H9 (cell line): ENCODE measurements at regions not wholly inside any gene's neighbourhood (a gene's known extent, or its start where the extent isn't known, plus 50 kb on each side); places are given as distances from the start of the nearest gene placed in this dataset.
"Not testable (repeated sequence)": the region's sequence is repeated elsewhere in the genome, so short reads cannot be mapped to it uniquely, and the experiment has no call there.

Source experiments
- DNase-seq: peaks from one replicate; pipeline ENCODE4 v3.0.0-alpha.2; 2017
- H2AFZ ChIP-seq: one replicate; pipeline ENCODE4 v1.6.1; 2013; ENCODE audit warnings: mild to moderate bottlenecking, low read length, control low read depth, moderate library complexity
- H2AK5ac ChIP-seq: 2 replicates; pipeline ENCODE4 v1.6.1; 2013; ENCODE audit warnings: low read length, control low read depth, mixed read lengths; ENCODE audit not compliant: insufficient read length
- H2BK120ac ChIP-seq: one replicate; pipeline ENCODE4 v1.6.1; 2013; ENCODE audit warnings: low read depth, mild to moderate bottlenecking, low read length, control low read depth, inconsistent platforms; ENCODE audit not compliant: poor library complexity, severe bottlenecking
- H2BK12ac ChIP-seq: 2 replicates; pipeline ENCODE4 v1.6.1; 2013; ENCODE audit warnings: low read length, control low read depth, mixed read lengths, low read depth; ENCODE audit not compliant: insufficient read length
- H2BK15ac ChIP-seq: 2 replicates; pipeline ENCODE4 v1.6.1; 2013; ENCODE audit warnings: low read depth, low read length, control low read depth
- H2BK20ac ChIP-seq: one replicate; pipeline ENCODE4 v1.6.1; 2013; ENCODE audit warnings: low read depth, mild to moderate bottlenecking, low read length, control low read depth, inconsistent platforms; ENCODE audit not compliant: poor library complexity, severe bottlenecking
- H2BK5ac ChIP-seq: 2 replicates; pipeline ENCODE4 v1.6.1; 2013; ENCODE audit warnings: low read length, control low read depth, mixed read lengths; ENCODE audit not compliant: insufficient read length
- H3K14ac ChIP-seq: 2 replicates; pipeline ENCODE4 v1.6.1; 2013; ENCODE audit warnings: low read length, control low read depth; ENCODE audit not compliant: insufficient read depth
- H3K18ac ChIP-seq: 2 replicates; pipeline ENCODE4 v1.6.1; 2013; ENCODE audit warnings: low read depth, mild to moderate bottlenecking, mixed read lengths, low read length, control low read depth; ENCODE audit not compliant: insufficient read length
- H3K23ac ChIP-seq: 2 replicates; pipeline ENCODE4 v1.6.1; 2013; ENCODE audit warnings: low read length, control low read depth, mixed read lengths, low read depth; ENCODE audit not compliant: insufficient read length
- H3K23me2 ChIP-seq: 2 replicates; pipeline ENCODE4 v1.6.1; 2013; ENCODE audit warnings: low read depth, mild to moderate bottlenecking, mixed read lengths, low read length, control low read depth; ENCODE audit not compliant: insufficient read length, poor library complexity, severe bottlenecking
- H3K27ac ChIP-seq: 2 replicates; pipeline ENCODE4 v1.5.1; 2013; ENCODE audit warnings: low read length, control low read depth, mixed read lengths, low read depth; ENCODE audit not compliant: insufficient read length
- H3K27me3 ChIP-seq: 2 replicates; pipeline ENCODE4 v1.6.1; 2013; ENCODE audit warnings: low read length, control low read depth, inconsistent platforms; ENCODE audit not compliant: insufficient read depth
- H3K4ac ChIP-seq: 2 replicates; pipeline ENCODE4 v1.6.1; 2013; ENCODE audit warnings: low read depth, mild to moderate bottlenecking, control low read depth, inconsistent platforms, low read length, moderate library complexity
- H3K4me1 ChIP-seq: 2 replicates; pipeline ENCODE4 v1.6.1; 2013; ENCODE audit warnings: low read length, control low read depth, inconsistent platforms; ENCODE audit not compliant: insufficient read depth
- H3K4me2 ChIP-seq: 2 replicates; pipeline ENCODE4 v1.6.1; 2013; ENCODE audit warnings: low read length, control low read depth, mixed read lengths; ENCODE audit not compliant: insufficient read length, insufficient read depth
- H3K56ac ChIP-seq: 2 replicates; pipeline ENCODE4 v1.6.1; 2013; ENCODE audit warnings: low read depth, mild to moderate bottlenecking, mixed read lengths, low read length, control low read depth; ENCODE audit not compliant: insufficient read length
- H3K79me1 ChIP-seq: 2 replicates; pipeline ENCODE4 v1.6.1; 2013; ENCODE audit warnings: low read depth, mild to moderate bottlenecking, moderate library complexity, low read length, control low read depth, inconsistent platforms; ENCODE audit not compliant: insufficient read depth, poor library complexity, severe bottlenecking
- H3K79me2 ChIP-seq: 2 replicates; pipeline ENCODE4 v1.6.1; 2013; ENCODE audit warnings: low read length, control low read depth, inconsistent platforms; ENCODE audit not compliant: insufficient read depth
- H3K9ac ChIP-seq: 2 replicates; pipeline ENCODE4 v1.6.1; 2013; ENCODE audit warnings: low read length, control low read depth, mixed read lengths; ENCODE audit not compliant: insufficient read length; ENCODE audit errors: extremely low read depth
- H3K9me3 ChIP-seq: one replicate; pipeline ENCODE4 v1.6.1; 2013; ENCODE audit warnings: low read depth, low read length, inconsistent platforms; ENCODE audit not compliant: control insufficient read depth
- H3T11ph ChIP-seq: one replicate; pipeline ENCODE4 v1.6.1; 2013; ENCODE audit warnings: mild to moderate bottlenecking, low read length, control low read depth, inconsistent platforms
- H4K20me1 ChIP-seq: one replicate; pipeline ENCODE4 v1.6.1; 2013; ENCODE audit not compliant: control insufficient read depth, insufficient read length, insufficient read depth
- H4K5ac ChIP-seq: 2 replicates; pipeline ENCODE4 v1.6.1; 2013; ENCODE audit warnings: low read depth, mild to moderate bottlenecking, mixed read lengths, low read length, control low read depth; ENCODE audit not compliant: insufficient read length
- H4K8ac ChIP-seq: replicated peaks from 2 replicates; pipeline ENCODE4 v1.6.1; 2013; ENCODE audit warnings: low read length, control low read depth, mixed read lengths, low read depth; ENCODE audit not compliant: insufficient read length
- H4K91ac ChIP-seq: 2 replicates; pipeline ENCODE4 v1.6.1; 2013; ENCODE audit warnings: low read depth, mild to moderate bottlenecking, moderate library complexity, mixed read lengths, low read length, control low read depth; ENCODE audit not compliant: insufficient read length
- H3K27ac Mint-ChIP-seq, 3 experiments: 2 replicates in 2 of 3; 3 replicates in 1 of 3; pipeline ENCODE4 v1.8.0; 2020 to 2021; ENCODE audit warnings: mixed read lengths in 3 of 3, mild to moderate bottlenecking in 1 of 3, moderate library complexity in 1 of 3
- H3K27me3 Mint-ChIP-seq: 2 replicates; pipeline ENCODE4 v1.8.0; 2021; ENCODE audit warnings: low read depth, mild to moderate bottlenecking, moderate library complexity, mixed read lengths
- H3K36me3 Mint-ChIP-seq, 3 experiments: 2 replicates in 2 of 3; 3 replicates in 1 of 3; pipeline ENCODE4 v1.8.0; 2020 to 2021; ENCODE audit warnings: low read depth in 3 of 3, mixed read lengths in 3 of 3; ENCODE audit not compliant: insufficient read depth in 1 of 3
- H3K4me1 Mint-ChIP-seq, 2 experiments: 2 replicates each; pipeline ENCODE4 v1.8.0; 2020; ENCODE audit warnings: mixed read lengths in 2 of 2
- H3K4me3 Mint-ChIP-seq, 2 experiments: 2 replicates in 1 of 2; 3 replicates in 1 of 2; pipeline ENCODE4 v1.8.0; 2020 to 2021; ENCODE audit warnings: mild to moderate bottlenecking in 2 of 2, mixed read lengths in 2 of 2, moderate library complexity in 1 of 2
- H3K9me3 Mint-ChIP-seq, 2 experiments: 2 replicates in 1 of 2; 3 replicates in 1 of 2; pipeline ENCODE4 v1.8.0; 2020; ENCODE audit warnings: mild to moderate bottlenecking in 2 of 2, mixed read lengths in 2 of 2, moderate library complexity in 1 of 2
- WGBS: extraction: QIAGEN DNeasy Blood & Tissue Kit; methylation state at CpG from one replicate; pipeline ENCODE4 v1.1.7; 2013; ENCODE audit warnings: missing lambda C conversion rate, low lambda C conversion rate, mixed read lengths; ENCODE audit not compliant: insufficient read length; ENCODE audit errors: extremely low coverage; 5-methylcytosine and 5-hydroxymethylcytosine counted together
- TF ChIP-seq, protein P1 (sequence below): fragments of 200-600 bp; sonication (generic); conservative IDR thresholded peaks from 3 replicates; pipeline ENCODE4 v1.8.0; 2021; ENCODE audit warnings: antibody characterized with exemption, mild to moderate bottlenecking

DNA sequence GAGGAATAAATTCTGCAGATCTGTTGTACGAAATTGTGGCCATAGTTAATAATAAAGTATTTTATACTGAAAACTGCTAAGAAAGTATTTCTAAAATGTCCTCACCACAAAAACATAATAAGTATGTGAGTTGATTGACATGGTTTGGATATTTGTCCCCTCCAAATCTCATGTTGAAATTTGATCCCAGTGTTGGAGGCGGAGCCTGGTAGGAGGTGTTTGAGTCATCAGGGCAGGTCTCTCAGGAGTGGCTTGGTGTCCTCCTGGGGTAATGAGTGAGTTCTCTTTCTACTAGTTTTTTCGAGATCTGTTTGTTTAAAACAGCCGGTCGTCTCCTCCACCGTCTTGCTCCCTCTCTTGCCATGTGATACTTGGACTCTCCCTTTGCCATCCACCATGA is 424.1 kb upstream of the KCNMB2 start:
- DNase-seq = peak; percentile 33
- H3K56ac ChIP-seq = no peak overlapping the region
- H2BK15ac ChIP-seq = no peak overlapping the region

DNA sequence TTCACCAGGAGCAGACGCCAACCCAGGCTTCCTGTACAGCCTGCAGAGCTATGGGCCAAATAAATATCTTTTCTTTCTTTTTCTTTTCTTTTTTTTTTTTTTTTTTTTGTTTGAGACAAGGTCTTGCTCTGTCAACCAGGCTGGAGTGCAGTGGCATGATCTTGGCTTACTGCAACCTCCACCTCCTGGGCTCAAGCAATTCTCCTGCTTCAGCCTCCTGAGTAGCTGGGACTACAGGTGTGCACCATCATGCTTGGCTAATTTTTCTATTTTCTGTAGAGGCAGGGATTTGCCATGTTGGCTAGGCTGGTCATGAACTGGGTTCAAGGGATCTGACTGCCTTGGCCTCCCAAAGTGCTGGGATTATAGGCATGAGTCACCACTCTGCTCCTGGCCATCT is 423.7 kb upstream of the KCNMB2 start:
- H2BK20ac ChIP-seq, H3K4me1 ChIP-seq, H3K18ac ChIP-seq, H3K56ac ChIP-seq, H2BK5ac ChIP-seq, H2BK120ac ChIP-seq, H3K4me1 Mint-ChIP-seq, H4K5ac ChIP-seq, H3K36me3 Mint-ChIP-seq, H3K9ac ChIP-seq, H3K79me1 ChIP-seq, H3K27me3 Mint-ChIP-seq, H3T11ph ChIP-seq, H3K79me2 ChIP-seq, H3K9me3 Mint-ChIP-seq, H3K9me3 ChIP-seq, H3K4ac ChIP-seq, H3K27ac ChIP-seq, H3K14ac ChIP-seq, H2BK15ac ChIP-seq, H3K4me3 Mint-ChIP-seq, H3K4me2 ChIP-seq, H3K23ac ChIP-seq, H3K27me3 ChIP-seq, H4K91ac ChIP-seq, DNase-seq, H3K23me2 ChIP-seq, H4K8ac ChIP-seq, H4K20me1 ChIP-seq, H2AK5ac ChIP-seq, H2BK12ac ChIP-seq: not testable (repeated sequence)
- WGBS = no CpG with 5 or more reads among the region's 1 CpG
- peak overlapping the region; percentile 4 to 90 (median 46); a peak in 2 of 7 replicates for H3K27ac Mint-ChIP-seq
- peak overlapping the region; percentile 94 for H2AFZ ChIP-seq

More for the DNA sequence above, 424.1 kb upstream of the KCNMB2 start:
- H2BK120ac ChIP-seq = no peak overlapping the region
- H3K79me1 ChIP-seq = no peaks in the 10 kb centered on the region
- Mint-ChIP-seq H3K36me3 (peaks cover 0 to 4% (median 0%) of the 10 kb centered on the region in 3 experiments; a peak in 1 of 7 replicates), H3K9me3 (peaks cover 0 to 4% of the 10 kb centered on the region in 2 experiments; a peak in 3 of 5 replicates), H3K27ac (peak overlapping the region; percentile 4 to 90 (median 46); a peak in 2 of 7 replicates), H3K4me3 (no peak overlapping the region), H3K4me1 (peaks cover 0 to 3% of the 10 kb centered on the region in 2 experiments; a peak in 1 of 4 replicates), H3K27me3 (no peaks in the 10 kb centered on the region)
- no peak overlapping the region for H3K9ac ChIP-seq
- no peak overlapping the region for H3T11ph ChIP-seq
- no peak overlapping the region for H2AK5ac ChIP-seq
- H2BK5ac ChIP-seq = no peak overlapping the region
- H4K91ac ChIP-seq = no peak overlapping the region
- H3K27ac ChIP-seq = no peak overlapping the region
- no peak overlapping the region for H3K4ac ChIP-seq
- no peak overlapping the region for H2BK12ac ChIP-seq
- no peak overlapping the region for H3K4me2 ChIP-seq
- no peak overlapping the region for H4K8ac ChIP-seq
- H2BK20ac ChIP-seq = no peak overlapping the region
- H3K23me2 ChIP-seq = no peaks in the 10 kb centered on the region
- WGBS = no CpG with 5 or more reads among the region's 6 CpGs
- H4K5ac ChIP-seq = no peak overlapping the region
- peak overlapping the region; percentile 94 for H2AFZ ChIP-seq
- no peaks in the 10 kb centered on the region for H3K4me1 ChIP-seq
- H3K23ac ChIP-seq = no peak overlapping the region
- H3K79me2 ChIP-seq = no peaks in the 10 kb centered on the region
- no peaks in the 10 kb centered on the region for H3K9me3 ChIP-seq
- H3K14ac ChIP-seq = no peak overlapping the region
- H3K27me3 ChIP-seq = no peaks in the 10 kb centered on the region
- TF ChIP-seq, protein P1, sequence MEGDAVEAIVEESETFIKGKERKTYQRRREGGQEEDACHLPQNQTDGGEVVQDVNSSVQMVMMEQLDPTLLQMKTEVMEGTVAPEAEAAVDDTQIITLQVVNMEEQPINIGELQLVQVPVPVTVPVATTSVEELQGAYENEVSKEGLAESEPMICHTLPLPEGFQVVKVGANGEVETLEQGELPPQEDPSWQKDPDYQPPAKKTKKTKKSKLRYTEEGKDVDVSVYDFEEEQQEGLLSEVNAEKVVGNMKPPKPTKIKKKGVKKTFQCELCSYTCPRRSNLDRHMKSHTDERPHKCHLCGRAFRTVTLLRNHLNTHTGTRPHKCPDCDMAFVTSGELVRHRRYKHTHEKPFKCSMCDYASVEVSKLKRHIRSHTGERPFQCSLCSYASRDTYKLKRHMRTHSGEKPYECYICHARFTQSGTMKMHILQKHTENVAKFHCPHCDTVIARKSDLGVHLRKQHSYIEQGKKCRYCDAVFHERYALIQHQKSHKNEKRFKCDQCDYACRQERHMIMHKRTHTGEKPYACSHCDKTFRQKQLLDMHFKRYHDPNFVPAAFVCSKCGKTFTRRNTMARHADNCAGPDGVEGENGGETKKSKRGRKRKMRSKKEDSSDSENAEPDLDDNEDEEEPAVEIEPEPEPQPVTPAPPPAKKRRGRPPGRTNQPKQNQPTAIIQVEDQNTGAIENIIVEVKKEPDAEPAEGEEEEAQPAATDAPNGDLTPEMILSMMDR = no peak
- H4K20me1 ChIP-seq = no peaks in the 10 kb centered on the region
- H3K18ac ChIP-seq = no peak overlapping the region
